NCI-H748 (cell line): ENCODE measurements at regions not wholly inside any gene's neighbourhood (a gene's known extent, or its start where the extent isn't known, plus 50 kb on each side); places are given as distances from the start of the nearest gene placed in this dataset.
"Not testable (repeated sequence)": the region's sequence is repeated elsewhere in the genome, so short reads cannot be mapped to it uniquely, and the experiment has no call there.

Source experiments
- DNase-seq: peaks from one replicate; lab custom pipeline; 2025; ENCODE audit not compliant: unreplicated experiment; lab: John Stamatoyannopoulos, UW

DNA sequence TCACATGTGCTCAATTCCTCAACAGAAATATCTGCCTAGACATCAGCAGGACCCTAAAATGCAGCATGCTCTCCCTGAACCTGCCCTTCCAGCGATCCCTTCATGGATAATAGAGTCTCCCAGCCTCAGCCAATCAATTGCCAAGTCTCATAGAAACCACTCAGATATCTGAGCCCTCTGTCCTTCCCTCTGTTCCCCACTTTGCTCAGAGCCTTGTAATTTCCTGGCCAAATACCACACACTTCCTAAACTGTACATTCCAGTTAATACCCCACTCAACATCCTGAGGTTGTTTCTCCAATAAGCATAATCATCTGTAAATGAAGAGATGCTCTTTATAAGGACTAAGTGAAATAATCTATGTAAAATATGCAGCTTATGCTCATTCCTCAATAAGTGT, 59.3 kb upstream of the PTGFRN start:
- no peak for DNase-seq

GRCh38 chr1:116851189-116851588, 58.5 kb upstream of the PTGFRN start:
- DNase-seq: not testable (repeated sequence)

- DNase-seq: no peak
Measured at GRCh38 chr1:116851846-116852245, 57.9 kb upstream of the PTGFRN start.

- DNase-seq: no peak
Measured at GRCh38 chr1:116852367-116852766, 57.3 kb upstream of the PTGFRN start.

DNA sequence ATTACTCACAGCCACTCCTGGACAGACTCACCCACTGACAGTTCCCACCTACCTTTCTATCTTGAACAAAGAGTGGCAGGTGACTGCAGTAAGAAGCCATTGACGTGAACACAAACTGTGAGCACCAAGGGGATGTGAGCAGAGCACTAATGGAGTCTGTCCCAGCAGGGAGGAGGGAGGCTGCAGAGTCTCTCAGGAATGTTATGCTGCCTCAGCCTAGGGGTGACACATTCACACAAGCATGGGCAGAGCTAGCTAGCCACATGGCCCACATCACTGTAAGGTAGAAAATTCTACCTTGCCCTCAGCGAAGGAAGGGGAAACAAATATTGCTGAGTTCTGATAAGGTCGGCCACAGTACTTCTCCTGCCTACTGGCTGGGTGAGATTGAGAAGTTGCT, 56.8 kb upstream of the PTGFRN start:
- DNase-seq: no peak

GRCh38 chr1:116853680-116854402, 55.9 kb upstream of the PTGFRN start:
- peak; percentile 88 for DNase-seq

DNA sequence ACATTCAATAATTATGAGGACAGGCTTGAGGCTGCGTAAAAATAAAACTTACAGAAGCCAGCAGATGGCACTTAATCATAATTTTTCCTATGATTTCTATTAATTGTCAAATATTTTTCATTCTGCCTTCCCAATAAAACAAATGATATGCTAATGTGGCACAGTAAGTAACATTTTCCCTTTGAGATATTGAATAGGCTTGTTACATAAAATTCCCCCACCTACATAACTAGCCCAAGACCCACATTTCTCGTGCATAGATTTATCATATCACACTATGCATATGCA, 55.4 kb upstream of the PTGFRN start:
- DNase-seq: no peak

DNA sequence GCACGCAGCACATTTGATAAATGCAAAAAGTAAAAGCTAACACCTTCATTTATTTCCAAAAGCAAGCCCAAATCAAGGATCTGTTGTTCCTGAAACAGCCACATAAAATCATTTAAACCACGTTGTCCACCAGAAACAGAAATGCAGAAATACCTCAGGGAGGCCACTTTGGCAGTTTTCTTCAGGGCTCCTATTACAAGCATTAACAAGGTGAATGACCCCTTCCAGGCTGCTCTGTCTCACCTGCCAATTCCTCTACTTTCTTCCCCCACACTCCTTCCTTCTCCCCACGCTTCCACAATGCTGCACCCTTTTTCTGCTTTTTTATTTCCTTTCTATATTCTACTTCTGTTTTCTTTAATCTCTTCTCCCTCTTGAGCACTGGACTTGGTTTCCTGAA, 55.0 kb upstream of the PTGFRN start:
- no peak for DNase-seq

GRCh38 chr1:116855191-116855619, 54.5 kb upstream of the PTGFRN start:
- peak; percentile 29 for DNase-seq

DNA sequence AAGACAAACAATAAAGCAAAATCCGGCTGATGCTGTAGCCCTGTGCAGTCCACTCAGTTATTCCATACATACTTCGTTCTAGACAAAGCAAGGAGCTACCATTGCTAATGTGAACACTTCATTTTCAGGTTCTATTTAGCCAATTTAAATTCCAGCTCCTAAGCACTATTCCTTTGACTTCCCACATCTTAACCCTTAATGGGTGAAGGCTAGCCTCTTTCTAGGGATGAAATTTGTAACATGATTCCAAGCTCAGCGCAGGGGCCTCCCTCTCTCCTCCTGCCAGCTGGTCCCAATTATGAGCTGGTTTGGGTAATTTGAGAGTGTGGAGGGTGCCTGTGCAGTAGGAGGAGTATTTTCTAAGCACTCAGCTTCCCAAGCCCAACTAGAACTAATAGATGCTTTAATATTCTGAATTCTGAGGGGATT, 53.9 kb upstream of the PTGFRN start:
- peak; percentile 85 for DNase-seq

DNA sequence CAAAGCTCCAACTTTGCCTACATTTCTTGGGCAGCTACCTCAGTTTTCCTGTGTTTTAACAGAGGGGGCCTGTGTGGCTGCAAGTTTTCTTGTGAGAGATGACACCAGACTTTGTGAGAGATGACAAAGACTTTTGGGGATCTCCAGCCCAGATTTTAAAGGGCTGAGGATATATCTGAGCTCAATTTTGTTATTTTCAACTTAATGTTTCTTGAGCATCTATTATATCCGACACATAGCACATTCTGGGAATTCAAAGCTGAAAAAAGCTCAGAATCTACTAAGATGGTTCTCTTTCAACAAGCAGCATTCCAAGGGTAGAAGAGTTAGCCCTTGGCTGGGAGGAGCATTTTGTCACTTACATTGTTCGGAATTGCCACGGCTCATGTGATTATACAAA, 53.4 kb upstream of the PTGFRN start:
- no peak for DNase-seq

- no peak for DNase-seq
Measured at GRCh38 chr1:116857092-116857491, 52.6 kb upstream of the PTGFRN start.
